ENCODE measurements at regions not wholly inside any gene's neighbourhood (a gene's known extent, or its start where the extent isn't known, plus 50 kb on each side); places are given as distances from the start of the nearest gene placed in this dataset.

DNA sequence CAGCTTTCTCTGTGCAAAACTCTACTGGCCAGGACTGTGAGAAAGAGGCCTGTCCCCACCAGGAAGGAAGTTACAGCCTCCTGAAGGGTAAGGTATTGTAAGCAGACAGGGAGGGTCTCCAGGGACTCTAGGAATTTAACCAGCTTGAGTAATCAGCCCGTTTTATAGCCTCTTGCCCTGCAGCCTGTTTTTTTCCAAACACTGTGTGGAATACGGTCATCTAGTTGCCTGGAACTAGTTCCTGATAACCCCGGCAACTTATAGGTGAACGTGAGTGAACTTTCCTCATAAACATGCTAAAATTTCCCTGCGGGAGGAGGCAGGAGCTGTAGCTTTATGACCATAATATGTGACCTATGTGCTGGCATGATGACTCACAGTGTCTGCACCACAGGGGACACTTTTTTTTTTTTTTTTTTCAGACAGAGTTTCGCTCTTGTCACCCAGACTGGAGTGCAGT is 60.1 kb upstream of the DAZL start:
- Histone ChIP-seq H3K4me3 (ENCODE audit: low read length) (no peak overlapping the region), H3K4me1 (ENCODE audit: control insufficient read depth, insufficient read depth, low read length) (no peaks in the 10 kb centered on the region), H3K36me3 (ENCODE audit: control insufficient read depth, insufficient read depth, low read length) (no peaks in the 10 kb centered on the region), H3K27ac (ENCODE audit: low read length) (no peak overlapping the region), H3K27me3 (ENCODE audit: control insufficient read depth, insufficient read depth, low read length) (no peaks in the 10 kb centered on the region), H3K9me3 (ENCODE audit: control insufficient read depth, insufficient read depth, low read length) (no peaks in the 10 kb centered on the region)
- no peaks in the 10 kb centered on the region for H3K36me3 Mint-ChIP-seq
- peaks cover 18 to 53% of the 10 kb centered on the region in 2 donors for H3K27me3 Mint-ChIP-seq (ENCODE audit: low read depth in 2 of 2)
- WGBS (ENCODE audit: insufficient coverage) = 83% methylated on average over 6 of the region's 6 CpGs
- H3K4me1 Mint-ChIP-seq = no peaks in the 10 kb centered on the region
- ATAC-seq (peak in 1 of 3 donors; percentile 70), DNase-seq (no peak)
- H3K27ac Mint-ChIP-seq = no peak overlapping the region
- intact Hi-C loops (cut with micrococcal nuclease) = no loop called here
- peaks cover 2 to 3% of the 10 kb centered on the region in 2 donors for H3K9me3 Mint-ChIP-seq
- H3K4me3 Mint-ChIP-seq = no peak overlapping the region
- no peak for TF ChIP-seq CTCF (IDR thresholded peaks at IDR 0.05)

- TF ChIP-seq CTCF (IDR thresholded peaks at IDR 0.05) = no peak
- no peak for ATAC-seq
Measured at GRCh38 chr3:16666206-16666605, 61.0 kb upstream of the DAZL start.

GRCh38 chr3:16667633-16668032 is 62.4 kb upstream of the DAZL start:
- ATAC-seq (no peak), DNase-seq (no peak)
- 81% methylated on average over 4 of the region's 4 CpGs for WGBS (ENCODE audit: insufficient coverage)
- Histone ChIP-seq H3K4me3 (ENCODE audit: low read length) (no peak overlapping the region), H3K36me3 (ENCODE audit: control insufficient read depth, insufficient read depth, low read length) (no peaks in the 10 kb centered on the region), H3K9me3 (ENCODE audit: control insufficient read depth, insufficient read depth, low read length) (no peaks in the 10 kb centered on the region), H3K4me1 (ENCODE audit: control insufficient read depth, insufficient read depth, low read length) (no peaks in the 10 kb centered on the region), H3K27me3 (ENCODE audit: control insufficient read depth, insufficient read depth, low read length) (no peaks in the 10 kb centered on the region), H3K27ac (ENCODE audit: low read length) (no peak overlapping the region)
- H3K4me3 Mint-ChIP-seq = no peak overlapping the region
- H3K27ac Mint-ChIP-seq = no peak overlapping the region
- no peaks in the 10 kb centered on the region for H3K36me3 Mint-ChIP-seq
- intact Hi-C loops (cut with micrococcal nuclease) = no loop called here
- H3K9me3 Mint-ChIP-seq = no peaks in the 10 kb centered on the region
- TF ChIP-seq CTCF (IDR thresholded peaks at IDR 0.05) = no peak
- H3K4me1 Mint-ChIP-seq = no peaks in the 10 kb centered on the region
- peaks cover 21 to 56% of the 10 kb centered on the region in 2 donors for H3K27me3 Mint-ChIP-seq (ENCODE audit: low read depth in 2 of 2)

More at GRCh38 chr3:16666206-16666605, 61.0 kb upstream of the DAZL start:
- 93% methylated on average over 2 of the region's 2 CpGs for WGBS (ENCODE audit: insufficient coverage)
- intact Hi-C loops (cut with micrococcal nuclease) = no loop called here
- Mint-ChIP-seq H3K27ac (no peak overlapping the region), H3K36me3 (no peaks in the 10 kb centered on the region), H3K27me3 (ENCODE audit: low read depth in 2 of 2) (peaks cover 18 to 53% of the 10 kb centered on the region in 2 donors), H3K4me3 (no peak overlapping the region), H3K9me3 (peaks cover 2 to 3% of the 10 kb centered on the region in 2 donors), H3K4me1 (no peaks in the 10 kb centered on the region)
- H3K4me1 ChIP-seq (ENCODE audit: control insufficient read depth, insufficient read depth, low read length) = no peaks in the 10 kb centered on the region
- no peaks in the 10 kb centered on the region for H3K27me3 ChIP-seq (ENCODE audit: control insufficient read depth, insufficient read depth, low read length)
- DNase-seq = no peak
- no peaks in the 10 kb centered on the region for H3K36me3 ChIP-seq (ENCODE audit: control insufficient read depth, insufficient read depth, low read length)
- H3K4me3 ChIP-seq (ENCODE audit: low read length) = no peak overlapping the region
- H3K9me3 ChIP-seq (ENCODE audit: control insufficient read depth, insufficient read depth, low read length) = no peaks in the 10 kb centered on the region
- H3K27ac ChIP-seq (ENCODE audit: low read length) = no peak overlapping the region

- no peaks in the 10 kb centered on the region for H3K36me3 ChIP-seq (ENCODE audit: control insufficient read depth, insufficient read depth, low read length)
- WGBS (ENCODE audit: insufficient coverage) = 94% methylated on average over 3 of the region's 5 CpGs
- DNase-seq = no peak
- no peaks in the 10 kb centered on the region for H3K4me1 ChIP-seq (ENCODE audit: control insufficient read depth, insufficient read depth, low read length)
- intact Hi-C loops (cut with micrococcal nuclease) = no loop called here
- Mint-ChIP-seq H3K36me3 (no peaks in the 10 kb centered on the region), H3K4me3 (no peak overlapping the region), H3K27ac (no peak overlapping the region), H3K4me1 (no peaks in the 10 kb centered on the region), H3K27me3 (ENCODE audit: low read depth in 2 of 2) (peaks cover 17 to 50% of the 10 kb centered on the region in 2 donors), H3K9me3 (no peaks in the 10 kb centered on the region)
- no peaks in the 10 kb centered on the region for H3K9me3 ChIP-seq (ENCODE audit: control insufficient read depth, insufficient read depth, low read length)
- H3K27me3 ChIP-seq (ENCODE audit: control insufficient read depth, insufficient read depth, low read length) = no peaks in the 10 kb centered on the region
- ATAC-seq = no peak
- H3K4me3 ChIP-seq (ENCODE audit: low read length) = no peak overlapping the region
- no peak for TF ChIP-seq CTCF (IDR thresholded peaks at IDR 0.05)
- no peak overlapping the region for H3K27ac ChIP-seq (ENCODE audit: low read length)
Measured at GRCh38 chr3:16668776-16669545, 63.7 kb upstream of the DAZL start.
